ENCODE measurements at regions not wholly inside any gene's neighbourhood (a gene's known extent, or its start where the extent isn't known, plus 50 kb on each side); places are given as distances from the start of the nearest gene placed in this dataset.
"Not testable (repeated sequence)": the region's sequence is repeated elsewhere in the genome, so short reads cannot be mapped to it uniquely, and the experiment has no call there.

GRCh38 chr12:131391399-131391798 is 319.5 kb upstream of the SFSWAP start:
- DNase-seq (ENCODE audit: low spot score) = no peak

- DNase-seq (ENCODE audit: low spot score) = not testable (repeated sequence)
Measured at GRCh38 chr12:131394752-131395151, 316.1 kb upstream of the SFSWAP start.

GRCh38 chr12:131395209-131395684 is 315.6 kb upstream of the SFSWAP start:
- DNase-seq (ENCODE audit: low spot score) = not testable (repeated sequence)

GRCh38 chr12:131395971-131396573 is 314.8 kb upstream of the SFSWAP start:
- no peak for DNase-seq (ENCODE audit: low spot score)

GRCh38 chr12:131397493-131398181 is 313.3 kb upstream of the SFSWAP start:
- no peak for DNase-seq (ENCODE audit: low spot score)

- no peak for DNase-seq (ENCODE audit: low spot score)
Measured at GRCh38 chr12:131399000-131399399, 311.9 kb upstream of the SFSWAP start.

GRCh38 chr12:131400668-131401294 is 310.1 kb upstream of the SFSWAP start:
- DNase-seq (ENCODE audit: low spot score) = not testable (repeated sequence)

- DNase-seq (ENCODE audit: low spot score) = not testable (repeated sequence)
Measured at GRCh38 chr12:131401907-131402633, 308.8 kb upstream of the SFSWAP start.

- DNase-seq (ENCODE audit: low spot score) = no peak
Measured at GRCh38 chr12:131402781-131403396, 308.0 kb upstream of the SFSWAP start.

GRCh38 chr12:131403676-131404075 is 307.2 kb upstream of the SFSWAP start:
- no peak for DNase-seq (ENCODE audit: low spot score)

- DNase-seq (ENCODE audit: low spot score) = no peak
Measured at GRCh38 chr12:131404705-131405104, 306.2 kb upstream of the SFSWAP start.

- DNase-seq (ENCODE audit: low spot score) = no peak
Measured at GRCh38 chr12:131407221-131408035, 303.5 kb upstream of the SFSWAP start.

GRCh38 chr12:131408036-131408365 is 302.9 kb upstream of the SFSWAP start:
- DNase-seq (ENCODE audit: low spot score) = no peak

GRCh38 chr12:131408484-131408883 is 302.4 kb upstream of the SFSWAP start:
- no peak for DNase-seq (ENCODE audit: low spot score)

- DNase-seq (ENCODE audit: low spot score) = no peak
Measured at GRCh38 chr12:131409211-131409610, 301.7 kb upstream of the SFSWAP start.

GRCh38 chr12:131411827-131412226 is 299.1 kb upstream of the SFSWAP start:
- DNase-seq (ENCODE audit: low spot score) = not testable (repeated sequence)

- DNase-seq (ENCODE audit: low spot score) = no peak
Measured at GRCh38 chr12:131413006-131413405, 297.9 kb upstream of the SFSWAP start.

GRCh38 chr12:131413471-131413870 is 297.4 kb upstream of the SFSWAP start:
- DNase-seq (ENCODE audit: low spot score) = no peak

- DNase-seq (ENCODE audit: low spot score) = not testable (repeated sequence)
Measured at GRCh38 chr12:131414155-131414922, 296.6 kb upstream of the SFSWAP start.

GRCh38 chr12:131415781-131416180 is 295.1 kb upstream of the SFSWAP start:
- DNase-seq (ENCODE audit: low spot score) = peak; percentile 37

GRCh38 chr12:131418121-131418520 is 292.8 kb upstream of the SFSWAP start:
- DNase-seq (ENCODE audit: low spot score) = no peak

All from COLO829 (cell line).